Activated CD8-positive, alpha-beta memory T cell treated with anti-CD3 and anti-CD28 coated beads for 48 hours (primary cell): ENCODE measurements at regions not wholly inside any gene's neighbourhood (a gene's known extent, or its start where the extent isn't known, plus 50 kb on each side); places are given as distances from the start of the nearest gene placed in this dataset.
"Not testable (repeated sequence)": the region's sequence is repeated elsewhere in the genome, so short reads cannot be mapped to it uniquely, and the experiment has no call there.

Source experiments
- DNase-seq, 3 experiments: peaks; one replicate each; pipeline ENCODE4 v3.0.0-alpha.2; 2020; ENCODE audit warnings: low read depth in 2 of 3, low spot score in 2 of 3

GRCh38 chr16:35195864-35196216 lies 1736.4 kb downstream of the TP53TG3F start:
- DNase-seq, result no peak

GRCh38 chr16:35196313-35196712 lies 1736.9 kb downstream of the TP53TG3F start:
- DNase-seq, result no peak

- no peak for DNase-seq
Observed at GRCh38 chr16:35197656-35198055, 1738.2 kb downstream of the TP53TG3F start.

- DNase-seq, result no peak
Observed at GRCh38 chr16:35198223-35199199, 1739.1 kb downstream of the TP53TG3F start.

- no peak for DNase-seq
Observed at GRCh38 chr16:35200662-35201061, 1741.2 kb downstream of the TP53TG3F start.

GRCh38 chr16:35201151-35201550 lies 1741.7 kb downstream of the TP53TG3F start:
- no peak for DNase-seq

- no peak for DNase-seq
Observed at GRCh38 chr16:35203636-35204035, 1744.2 kb downstream of the TP53TG3F start.

- DNase-seq, result no peak
Observed at GRCh38 chr16:35207059-35207999, 1747.9 kb downstream of the TP53TG3F start.

- DNase-seq, result no peak
Observed at GRCh38 chr16:35208001-35208935, 1748.9 kb downstream of the TP53TG3F start.

GRCh38 chr16:35210681-35211433 lies 1751.4 kb downstream of the TP53TG3F start:
- no peak for DNase-seq

- no peak for DNase-seq
Observed at GRCh38 chr16:35214840-35215239, 1755.4 kb downstream of the TP53TG3F start.

GRCh38 chr16:35215287-35215686 lies 1755.9 kb downstream of the TP53TG3F start:
- no peak for DNase-seq

- not testable (repeated sequence) for DNase-seq
Observed at GRCh38 chr16:35216261-35216660, 1756.8 kb downstream of the TP53TG3F start.

- no peak for DNase-seq
Observed at GRCh38 chr16:35221482-35222185, 1762.2 kb downstream of the TP53TG3F start.

- no peak for DNase-seq
Observed at GRCh38 chr16:35234679-35235078, 1775.3 kb downstream of the TP53TG3F start.

- no peak for DNase-seq
Observed at GRCh38 chr16:35239561-35239960, 1780.1 kb downstream of the TP53TG3F start.

- no peak for DNase-seq
Observed at GRCh38 chr16:35249051-35249450, 1789.6 kb downstream of the TP53TG3F start.

- no peak for DNase-seq
Observed at GRCh38 chr16:35252356-35252936, 1793.0 kb downstream of the TP53TG3F start.
